ENCODE measurements at regions not wholly inside any gene's neighbourhood (a gene's known extent, or its start where the extent isn't known, plus 50 kb on each side); places are given as distances from the start of the nearest gene placed in this dataset.

DNA sequence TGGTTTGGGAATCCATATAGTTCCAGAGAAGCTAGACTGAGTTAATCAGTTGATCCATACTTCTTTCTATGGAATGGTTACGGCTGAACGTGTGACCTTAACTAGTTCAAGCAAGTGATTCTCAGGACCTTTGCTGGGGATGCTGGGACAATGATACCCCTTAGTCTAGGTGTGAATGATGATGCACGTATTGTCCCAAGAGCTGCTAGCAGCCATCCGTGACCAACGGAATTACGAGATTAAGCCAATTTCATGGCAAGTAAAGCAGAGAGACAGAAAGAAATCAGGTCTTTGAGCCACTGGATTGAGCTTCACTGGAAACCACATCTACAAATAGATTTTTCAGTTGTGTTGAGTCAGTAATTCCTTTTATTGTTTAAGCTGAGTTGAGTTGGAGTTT is 99.2 kb upstream of the LIFR start:
- Mint-ChIP-seq H3K27ac (no peak overlapping the region), H3K36me3 (ENCODE audit: low read depth) (no peaks in the 10 kb centered on the region), H3K4me3 (no peak overlapping the region), H3K9me3 (peaks cover under 1% of the 10 kb centered on the region), H3K4me1 (ENCODE audit: low read depth) (peaks cover 2% of the 10 kb centered on the region), H3K27me3 (peaks cover 6% of the 10 kb centered on the region)
- intact Hi-C loops (cut with micrococcal nuclease): no loop called here

DNA sequence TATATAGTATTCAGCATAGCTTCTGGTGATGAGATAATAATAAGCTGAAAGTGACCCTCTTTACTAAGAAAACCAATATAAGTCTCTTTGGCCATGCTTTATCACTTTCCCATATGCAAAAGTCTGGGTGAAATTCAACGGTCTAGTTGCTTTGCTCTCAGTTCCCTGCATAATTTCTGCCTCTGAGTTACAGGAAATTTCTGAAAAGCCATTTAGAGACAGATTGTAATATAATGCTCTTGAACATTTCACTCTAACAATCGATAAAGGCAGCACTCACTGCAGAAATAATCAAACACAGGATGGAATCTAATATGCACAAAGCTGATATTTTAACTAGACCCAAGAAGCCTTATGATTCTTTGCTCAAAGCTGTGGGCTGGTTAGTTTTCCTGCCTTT is 100.1 kb upstream of the LIFR start:
- intact Hi-C loops (cut with micrococcal nuclease): no loop called here
- Mint-ChIP-seq H3K27ac (no peak overlapping the region), H3K36me3 (ENCODE audit: low read depth) (no peaks in the 10 kb centered on the region), H3K9me3 (no peaks in the 10 kb centered on the region), H3K27me3 (peaks cover 11% of the 10 kb centered on the region), H3K4me3 (no peak overlapping the region), H3K4me1 (ENCODE audit: low read depth) (no peaks in the 10 kb centered on the region)

DNA sequence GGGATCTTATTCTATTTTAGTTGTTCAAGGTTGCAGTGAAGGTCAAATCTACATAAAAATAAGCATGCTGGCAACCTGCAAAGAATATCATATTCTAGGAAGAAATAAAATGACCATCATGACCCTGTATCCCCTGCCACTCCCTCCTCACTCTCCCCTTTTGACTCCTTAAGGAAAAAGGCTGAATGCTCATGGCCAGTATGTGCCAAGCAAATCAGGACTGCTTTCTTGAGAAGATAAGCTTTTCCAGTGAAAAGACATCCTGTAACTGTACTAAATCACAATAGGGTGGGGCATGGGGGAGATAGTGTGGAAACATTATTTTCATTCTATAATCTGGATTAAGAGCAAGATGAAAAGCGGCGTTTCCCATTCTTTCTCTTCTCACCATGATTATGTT is 100.6 kb upstream of the LIFR start:
- H3K9me3 Mint-ChIP-seq: no peaks in the 10 kb centered on the region
- H3K27me3 Mint-ChIP-seq: peaks cover 14% of the 10 kb centered on the region
- H3K4me3 Mint-ChIP-seq: no peak overlapping the region
- no peaks in the 10 kb centered on the region for H3K36me3 Mint-ChIP-seq (ENCODE audit: low read depth)
- H3K27ac Mint-ChIP-seq: no peak overlapping the region
- no peaks in the 10 kb centered on the region for H3K4me1 Mint-ChIP-seq (ENCODE audit: low read depth)
- intact Hi-C loops (cut with micrococcal nuclease): no loop called here

DNA sequence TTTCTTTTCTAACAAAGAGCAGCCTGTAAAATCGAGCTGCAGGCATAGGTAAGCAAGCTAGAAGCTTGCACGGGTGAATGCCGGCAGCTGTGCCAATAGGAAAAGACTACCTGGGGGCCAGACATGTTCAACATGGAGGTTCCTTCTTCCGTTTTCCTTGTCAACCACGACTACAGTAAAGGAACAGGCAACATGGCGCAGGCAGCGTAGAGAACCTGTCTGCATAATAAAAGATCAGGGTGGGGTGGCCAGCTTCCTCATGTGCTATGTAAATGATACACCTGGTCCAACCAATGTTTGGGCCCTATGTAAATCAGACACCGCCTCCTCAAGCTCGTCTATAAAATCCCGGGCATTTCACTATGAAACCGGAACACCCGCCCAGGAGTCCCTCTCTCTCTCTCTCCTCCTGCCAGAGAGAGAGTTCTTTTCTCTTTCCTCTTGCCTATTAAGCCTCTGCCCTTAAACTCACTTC is 103.8 kb upstream of the LIFR start:
- intact Hi-C loops (cut with micrococcal nuclease): no loop called here
- Mint-ChIP-seq H3K9me3 (no peaks in the 10 kb centered on the region), H3K4me3 (no peak overlapping the region)

DNA sequence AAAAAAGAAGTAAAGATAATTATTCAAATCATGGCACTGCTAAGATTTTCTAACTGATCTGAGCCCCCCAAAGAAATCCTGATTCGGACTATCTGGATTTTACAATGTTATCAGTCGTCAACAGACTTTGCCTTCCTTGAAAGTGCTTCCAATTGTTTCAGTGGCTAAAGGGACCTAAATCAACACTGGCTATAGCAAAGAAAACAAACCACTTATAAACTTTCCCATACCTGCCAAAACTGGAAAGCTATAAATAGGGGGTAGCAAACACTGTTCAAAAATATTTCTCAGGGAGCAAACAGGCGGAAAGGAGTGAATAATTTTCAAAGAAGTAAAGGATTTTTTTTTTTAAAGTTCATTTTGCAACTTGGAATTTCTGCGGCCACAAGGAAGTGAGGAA is 105.6 kb upstream of the LIFR start:
- intact Hi-C loops (cut with micrococcal nuclease): no loop called here
- Mint-ChIP-seq H3K4me1 (ENCODE audit: low read depth) (no peaks in the 10 kb centered on the region), H3K36me3 (ENCODE audit: low read depth) (no peaks in the 10 kb centered on the region), H3K27ac (no peak overlapping the region), H3K9me3 (no peaks in the 10 kb centered on the region), H3K4me3 (no peak overlapping the region), H3K27me3 (peaks cover 28% of the 10 kb centered on the region)

More for the DNA sequence above, 103.8 kb upstream of the LIFR start:
- no peaks in the 10 kb centered on the region for H3K36me3 Mint-ChIP-seq (ENCODE audit: low read depth)
- no peaks in the 10 kb centered on the region for H3K4me1 Mint-ChIP-seq (ENCODE audit: low read depth)
- no peak overlapping the region for H3K27ac Mint-ChIP-seq
- H3K27me3 Mint-ChIP-seq: peaks cover 17% of the 10 kb centered on the region

DNA sequence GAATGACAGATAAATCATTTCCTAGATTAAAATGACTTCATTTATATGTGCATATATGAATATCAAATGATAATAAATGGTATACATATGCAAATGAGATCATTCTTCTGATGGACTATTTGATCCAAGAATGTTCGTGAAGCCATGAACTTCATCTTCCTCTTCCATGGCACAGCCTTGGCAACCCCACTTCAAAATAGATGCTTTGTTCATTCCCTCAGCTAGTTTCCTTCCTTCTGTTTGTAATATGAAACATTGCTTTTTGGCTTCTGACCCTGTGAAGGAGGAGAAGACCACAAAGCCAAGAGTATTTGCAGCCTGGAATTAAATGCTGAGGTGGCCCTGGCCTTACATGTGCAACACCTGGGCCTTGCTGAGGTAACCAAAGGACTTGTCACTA is 106.8 kb upstream of the LIFR start:
- Mint-ChIP-seq H3K9me3 (no peaks in the 10 kb centered on the region), H3K36me3 (ENCODE audit: low read depth) (no peaks in the 10 kb centered on the region), H3K4me1 (ENCODE audit: low read depth) (no peaks in the 10 kb centered on the region), H3K27me3 (peaks cover 28% of the 10 kb centered on the region), H3K4me3 (no peak overlapping the region), H3K27ac (no peak overlapping the region)
- intact Hi-C loops (cut with micrococcal nuclease): no loop called here

DNA sequence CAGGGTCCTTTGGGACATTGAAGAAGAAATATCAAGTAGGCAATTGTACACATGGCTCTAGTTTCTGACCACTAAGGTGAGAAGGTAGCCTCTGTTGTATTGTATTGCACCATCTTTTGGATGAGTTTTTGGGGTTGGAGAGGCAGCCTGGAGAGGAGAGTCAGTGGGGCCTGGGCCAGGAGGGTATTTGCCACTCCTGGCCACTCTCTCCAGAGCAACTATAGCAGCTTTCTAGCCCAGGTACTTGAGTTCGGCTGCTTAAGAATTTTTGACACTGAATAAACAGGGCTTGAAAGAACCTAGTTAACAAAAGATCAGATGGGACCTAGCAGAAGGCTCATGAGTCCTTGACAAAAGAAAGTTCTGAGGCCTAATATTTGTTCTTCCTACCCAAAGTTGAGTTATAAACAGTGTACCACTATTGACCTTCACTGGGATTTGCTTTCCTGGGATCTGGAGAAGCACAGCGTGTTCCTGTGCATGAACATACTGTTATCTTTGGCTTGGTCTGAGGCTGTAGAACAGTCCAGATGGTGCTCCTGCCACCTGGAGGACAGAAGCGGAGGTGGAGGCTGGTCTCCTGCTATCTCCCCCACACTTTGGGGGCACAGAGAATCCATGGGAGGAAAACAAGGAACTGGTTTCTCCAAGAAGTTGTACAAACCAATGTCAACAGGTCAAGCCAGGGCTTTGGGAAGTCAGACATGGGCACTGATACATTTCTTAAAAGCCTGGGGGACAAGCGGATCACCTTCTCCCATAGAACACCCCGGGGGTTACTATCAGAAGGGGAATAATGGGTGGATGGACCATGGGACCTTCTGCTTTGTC is 110.4 kb upstream of the LIFR start:
- no peaks in the 10 kb centered on the region for H3K36me3 Mint-ChIP-seq (ENCODE audit: low read depth)
- intact Hi-C loops (cut with micrococcal nuclease): loop anchor here (2.0 kb wide), 1 partner anchor 226 kb away; no protein-coding TSS in a partner anchor
- H3K27ac Mint-ChIP-seq: no peak overlapping the region
- no peak overlapping the region for H3K4me3 Mint-ChIP-seq
- H3K4me1 Mint-ChIP-seq (ENCODE audit: low read depth): no peaks in the 10 kb centered on the region
- peaks cover 19% of the 10 kb centered on the region for H3K27me3 Mint-ChIP-seq
- H3K9me3 Mint-ChIP-seq: no peaks in the 10 kb centered on the region

DNA sequence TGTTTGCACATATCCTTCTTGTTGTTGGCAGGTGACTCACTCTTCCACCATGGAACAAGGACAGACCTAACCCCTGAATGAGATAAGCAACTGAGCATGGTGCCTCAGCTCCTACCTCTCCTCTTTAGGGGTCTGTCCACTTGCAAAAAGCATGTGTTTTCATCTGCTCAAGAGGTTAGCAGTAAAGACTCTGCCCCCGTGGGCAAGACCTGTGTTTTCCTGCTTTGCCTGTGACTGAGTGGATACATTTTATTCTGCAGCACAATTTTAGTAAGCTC is 111.0 kb upstream of the LIFR start:
- peaks cover 16% of the 10 kb centered on the region for H3K27me3 Mint-ChIP-seq
- no peaks in the 10 kb centered on the region for H3K36me3 Mint-ChIP-seq (ENCODE audit: low read depth)
- H3K27ac Mint-ChIP-seq: no peak overlapping the region
- H3K4me1 Mint-ChIP-seq (ENCODE audit: low read depth): no peaks in the 10 kb centered on the region
- H3K4me3 Mint-ChIP-seq: no peak overlapping the region
- intact Hi-C loops (cut with micrococcal nuclease): loop anchor here (2.0 kb wide), 1 partner anchor 227 kb away; no protein-coding TSS in a partner anchor
- H3K9me3 Mint-ChIP-seq: no peaks in the 10 kb centered on the region

DNA sequence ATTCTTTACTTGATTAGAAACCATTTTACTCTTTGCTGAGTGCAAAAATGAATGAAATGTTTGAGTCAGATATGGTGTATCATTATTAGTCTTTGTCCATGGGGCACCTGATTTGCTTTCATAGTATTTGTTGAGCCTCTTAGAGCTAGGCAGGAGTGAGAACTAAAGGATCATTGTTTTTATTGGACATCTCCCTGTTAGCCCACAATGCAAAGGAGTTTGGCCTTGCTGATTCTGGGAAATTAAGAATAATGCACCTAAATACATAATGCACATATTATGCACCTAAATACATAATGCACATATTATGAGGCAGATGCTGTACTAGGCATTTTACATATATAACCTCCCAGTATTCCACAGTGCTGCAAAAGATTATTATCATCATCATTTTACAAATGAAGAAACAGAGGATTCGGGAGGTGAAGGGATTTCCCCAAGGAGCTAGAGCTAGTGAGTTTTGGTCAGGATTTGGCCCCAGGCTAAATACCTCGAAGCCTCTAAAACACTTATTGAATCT is 113.0 kb upstream of the LIFR start:
- Mint-ChIP-seq H3K9me3 (no peaks in the 10 kb centered on the region), H3K27me3 (peaks cover 16% of the 10 kb centered on the region), H3K4me1 (ENCODE audit: low read depth) (no peaks in the 10 kb centered on the region), H3K27ac (no peak overlapping the region), H3K36me3 (ENCODE audit: low read depth) (no peaks in the 10 kb centered on the region), H3K4me3 (no peak overlapping the region)
- intact Hi-C loops (cut with micrococcal nuclease): no loop called here

DNA sequence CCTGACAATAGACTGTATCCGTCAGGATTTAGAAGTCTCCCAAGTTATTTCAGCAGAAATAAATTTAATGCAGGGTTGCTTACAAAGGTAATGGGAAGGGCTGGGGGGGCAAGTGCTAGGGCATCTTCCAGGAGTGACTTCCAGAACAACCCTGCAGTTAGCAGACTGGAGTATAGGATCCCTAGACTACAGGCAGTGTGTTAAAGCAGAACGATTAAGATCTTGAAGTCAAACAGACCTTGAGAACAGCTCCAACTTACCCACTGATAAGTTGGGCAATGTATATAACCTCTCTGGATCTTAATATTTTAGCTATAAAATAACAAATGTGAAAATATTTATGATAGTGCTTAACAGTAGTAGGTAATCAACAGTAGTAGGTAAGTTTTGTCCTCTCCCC is 113.6 kb upstream of the LIFR start:
- Mint-ChIP-seq H3K4me3 (no peak overlapping the region), H3K36me3 (ENCODE audit: low read depth) (no peaks in the 10 kb centered on the region), H3K4me1 (ENCODE audit: low read depth) (no peaks in the 10 kb centered on the region), H3K9me3 (no peaks in the 10 kb centered on the region), H3K27me3 (peaks cover 16% of the 10 kb centered on the region), H3K27ac (no peak overlapping the region)
- intact Hi-C loops (cut with micrococcal nuclease): no loop called here

DNA sequence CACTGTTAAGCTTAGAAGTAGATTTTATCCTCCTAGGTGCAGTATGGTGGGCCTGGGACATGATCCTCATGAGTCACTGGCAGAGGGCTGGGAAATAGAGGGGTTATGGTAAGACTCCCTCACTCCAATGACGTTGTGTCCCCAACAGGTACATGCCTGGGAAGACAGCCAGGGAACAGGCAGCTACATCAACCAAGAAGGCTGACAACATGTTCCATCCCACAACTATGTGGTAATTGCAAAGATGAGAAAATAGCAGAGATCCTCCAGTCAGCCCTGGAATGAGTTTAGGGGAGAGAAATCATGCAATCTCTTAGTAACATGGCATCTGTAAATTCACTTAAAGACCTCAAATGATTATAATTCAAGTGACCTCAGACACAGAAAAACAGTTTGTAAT is 114.4 kb upstream of the LIFR start:
- no peaks in the 10 kb centered on the region for H3K36me3 Mint-ChIP-seq (ENCODE audit: low read depth)
- H3K27me3 Mint-ChIP-seq: peaks cover 11% of the 10 kb centered on the region
- H3K4me3 Mint-ChIP-seq: no peak overlapping the region
- no peaks in the 10 kb centered on the region for H3K9me3 Mint-ChIP-seq
- no peaks in the 10 kb centered on the region for H3K4me1 Mint-ChIP-seq (ENCODE audit: low read depth)
- H3K27ac Mint-ChIP-seq: no peak overlapping the region
- intact Hi-C loops (cut with micrococcal nuclease): no loop called here

DNA sequence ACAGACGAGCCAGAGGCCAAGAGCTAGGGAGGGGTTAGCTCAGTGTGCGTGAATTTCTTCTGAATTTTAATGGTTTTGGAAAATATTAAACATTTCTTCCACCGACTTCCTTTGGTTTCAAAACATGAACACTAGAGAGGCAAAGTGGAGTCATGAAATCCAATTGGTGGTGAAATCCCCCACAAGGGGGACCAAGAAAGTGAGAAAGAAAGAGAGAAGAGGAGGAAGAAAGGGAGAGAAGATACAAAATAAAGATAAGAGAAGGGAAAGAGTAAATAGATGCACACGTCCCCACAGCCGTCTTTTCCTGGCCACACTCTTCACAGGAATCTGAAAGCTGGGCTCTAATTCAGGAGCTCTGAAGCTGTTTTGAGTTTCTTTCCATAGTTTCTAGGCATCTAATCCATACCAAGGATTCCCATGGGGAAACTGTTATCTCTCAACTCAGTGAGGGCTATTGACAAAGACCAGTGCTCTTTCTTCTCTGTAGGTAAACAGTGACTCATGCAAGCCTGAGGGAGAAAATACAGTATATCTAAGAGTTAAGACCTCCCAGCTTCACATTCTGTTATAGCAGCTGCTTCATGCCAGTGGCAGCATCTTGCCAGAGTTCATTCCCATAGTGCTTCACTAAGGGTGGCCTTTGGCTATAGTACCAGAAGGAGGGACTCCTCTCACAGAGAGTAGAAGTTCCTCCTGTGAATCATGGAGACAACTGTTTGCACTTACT is 115.8 kb upstream of the LIFR start:
- Mint-ChIP-seq H3K27ac (no peak overlapping the region), H3K4me1 (ENCODE audit: low read depth) (no peaks in the 10 kb centered on the region), H3K27me3 (peaks cover 3% of the 10 kb centered on the region), H3K36me3 (ENCODE audit: low read depth) (no peaks in the 10 kb centered on the region), H3K9me3 (no peaks in the 10 kb centered on the region), H3K4me3 (no peak overlapping the region)
- intact Hi-C loops (cut with micrococcal nuclease): no loop called here

DNA sequence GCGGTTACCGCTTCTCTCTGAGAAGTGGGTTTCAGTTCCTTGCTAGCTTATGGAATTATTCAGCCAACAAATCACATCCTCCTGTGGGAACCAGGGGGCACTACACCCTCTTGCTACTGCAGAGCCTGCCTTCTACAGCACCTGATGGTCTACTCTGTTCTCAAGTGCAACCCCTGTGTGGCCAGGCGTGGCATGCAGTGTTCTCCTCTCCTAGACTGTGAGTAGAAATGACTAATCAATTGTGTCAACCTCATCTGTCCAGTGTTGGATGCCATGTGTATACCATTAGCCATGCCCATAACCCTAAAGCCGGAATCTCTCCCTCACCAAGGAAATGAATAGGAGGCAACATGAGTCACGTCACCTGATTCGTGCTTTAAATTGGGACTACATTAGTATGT is 117.2 kb upstream of the LIFR start:
- H3K4me1 Mint-ChIP-seq (ENCODE audit: low read depth): no peaks in the 10 kb centered on the region
- H3K27ac Mint-ChIP-seq: no peak overlapping the region
- peaks cover 3% of the 10 kb centered on the region for H3K27me3 Mint-ChIP-seq
- no peaks in the 10 kb centered on the region for H3K36me3 Mint-ChIP-seq (ENCODE audit: low read depth)
- H3K9me3 Mint-ChIP-seq: no peaks in the 10 kb centered on the region
- no peak overlapping the region for H3K4me3 Mint-ChIP-seq
- intact Hi-C loops (cut with micrococcal nuclease): no loop called here

DNA sequence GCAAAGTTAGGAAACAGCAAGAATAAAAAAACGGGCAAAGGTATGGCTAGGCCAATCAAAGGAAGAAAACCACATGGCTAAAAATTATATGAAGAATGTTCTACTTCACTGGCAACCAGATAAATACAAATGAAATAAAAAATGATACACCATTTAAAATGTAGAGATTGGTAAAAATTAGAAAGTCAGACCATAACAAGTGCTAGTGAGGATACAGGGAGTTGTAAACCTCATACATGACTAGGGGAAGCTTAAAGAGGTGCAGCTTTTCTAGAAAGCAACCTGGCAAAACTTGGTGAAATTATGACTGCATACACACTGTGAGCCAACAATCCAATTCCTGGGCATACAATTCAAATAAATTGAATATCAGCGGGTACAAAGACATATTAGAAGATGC is 119.0 kb upstream of the LIFR start:
- Mint-ChIP-seq H3K4me1 (ENCODE audit: low read depth) (no peaks in the 10 kb centered on the region), H3K27ac (no peak overlapping the region), H3K27me3 (peaks cover 1% of the 10 kb centered on the region), H3K36me3 (ENCODE audit: low read depth) (no peaks in the 10 kb centered on the region), H3K9me3 (no peaks in the 10 kb centered on the region), H3K4me3 (no peak overlapping the region)
- intact Hi-C loops (cut with micrococcal nuclease): no loop called here

All from dendritic cell treated with granulocyte-macrophage colony-stimulating factor and Interleukin-4, amounts not matched to agents 40 ng/mL and 50 ng/mL, for 4 days (primary cell).